Stimulated activated naive B cell treated with anti-CD40 and anti-IgM and Interleukin-4, amounts not matched to agents 10 μg/mL and 1 μg/mL and 100 μg/mL, for 72 hours (primary cell): ENCODE measurements at regions not wholly inside any gene's neighbourhood (a gene's known extent, or its start where the extent isn't known, plus 50 kb on each side); places are given as distances from the start of the nearest gene placed in this dataset.

ENCODE experiments used
- ATAC-seq, 2 donors: fragments of 150-1000 bp; cut with Tn5 transposase; replicated peaks; 2 replicates each; pipeline ENCODE4 v1.10.0; 2021; ENCODE audit warnings: moderate library complexity in 1 of 2
- DNase-seq: peaks from one replicate; pipeline ENCODE4 v3.0.0; 2021
- H3K27ac Mint-ChIP-seq: one replicate; pipeline ENCODE4 v1.8.0; 2022; ENCODE audit warnings: mild to moderate bottlenecking, mixed read lengths
- H3K27me3 Mint-ChIP-seq, 2 donors: one replicate each; pipeline ENCODE4 v1.8.0; 2022; ENCODE audit warnings: mixed read lengths in 2 of 2
- H3K36me3 Mint-ChIP-seq, 2 donors: one replicate each; pipeline ENCODE4 v1.8.0; 2022; ENCODE audit warnings: mixed read lengths in 2 of 2, mild to moderate bottlenecking in 1 of 2
- H3K4me1 Mint-ChIP-seq, 2 donors: one replicate each; pipeline ENCODE4 v1.8.0; 2022; ENCODE audit warnings: mixed read lengths in 2 of 2, mild to moderate bottlenecking in 1 of 2
- H3K4me3 Mint-ChIP-seq, 2 donors: one replicate each; pipeline ENCODE4 v1.8.0; 2022; ENCODE audit warnings: mild to moderate bottlenecking in 2 of 2, mixed read lengths in 2 of 2, moderate library complexity in 1 of 2
- H3K9me3 Mint-ChIP-seq, 2 donors: one replicate each; pipeline ENCODE4 v1.8.0; 2022; ENCODE audit warnings: mixed read lengths in 2 of 2, mild to moderate bottlenecking in 1 of 2

DNA sequence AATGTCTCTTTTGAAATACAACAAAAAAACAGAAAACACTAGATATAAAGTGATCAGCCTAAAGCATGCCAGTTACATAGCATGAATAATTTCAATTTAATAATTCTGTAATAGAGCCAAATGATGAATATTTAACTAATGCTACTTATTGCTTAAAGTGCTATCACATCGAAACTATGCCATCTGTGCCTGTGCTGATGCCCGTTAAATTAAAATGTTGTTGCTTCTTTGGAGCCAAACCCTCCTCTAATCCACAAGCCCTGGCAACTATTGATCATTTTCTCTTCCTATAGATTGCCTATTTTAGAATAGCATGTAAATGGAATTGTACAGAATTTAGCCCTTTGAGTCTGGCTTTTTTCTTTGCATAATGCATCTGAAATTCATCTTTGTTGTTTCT lies 356.2 kb downstream of the CHSY3 start:
- no peak overlapping the region for H3K27ac Mint-ChIP-seq
- H3K4me1 Mint-ChIP-seq = no peaks in the 10 kb centered on the region
- no peaks in the 10 kb centered on the region for H3K36me3 Mint-ChIP-seq
- peaks cover 0 to 1% of the 10 kb centered on the region in 2 donors for H3K9me3 Mint-ChIP-seq
- no peak for DNase-seq
- no peak overlapping the region for H3K4me3 Mint-ChIP-seq
- no peaks in the 10 kb centered on the region for H3K27me3 Mint-ChIP-seq
- ATAC-seq = no peak

DNA sequence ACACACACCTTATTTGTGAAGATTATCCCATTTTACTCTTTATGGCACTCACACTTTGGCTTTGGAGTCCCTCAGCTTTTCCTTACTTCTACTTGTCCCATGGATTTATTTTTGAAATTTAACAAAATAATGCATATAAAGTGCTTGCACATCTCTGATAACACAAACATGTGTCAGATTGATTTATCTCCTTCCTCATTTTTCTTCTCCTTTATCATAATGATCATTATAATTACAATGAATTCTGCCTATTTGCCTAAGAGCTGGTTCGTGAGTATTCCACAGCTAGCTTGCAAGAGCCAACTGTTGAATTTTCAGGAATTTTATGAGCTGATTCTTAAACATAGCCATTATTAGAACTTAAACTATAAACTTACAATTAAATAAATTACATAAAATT lies 347.7 kb downstream of the CHSY3 start:
- Mint-ChIP-seq H3K27ac (no peak overlapping the region), H3K36me3 (no peaks in the 10 kb centered on the region), H3K4me3 (no peak overlapping the region), H3K4me1 (no peaks in the 10 kb centered on the region), H3K9me3 (peaks cover 0 to 5% of the 10 kb centered on the region in 2 donors), H3K27me3 (no peaks in the 10 kb centered on the region)
- ATAC-seq (no peak), DNase-seq (no peak)

DNA sequence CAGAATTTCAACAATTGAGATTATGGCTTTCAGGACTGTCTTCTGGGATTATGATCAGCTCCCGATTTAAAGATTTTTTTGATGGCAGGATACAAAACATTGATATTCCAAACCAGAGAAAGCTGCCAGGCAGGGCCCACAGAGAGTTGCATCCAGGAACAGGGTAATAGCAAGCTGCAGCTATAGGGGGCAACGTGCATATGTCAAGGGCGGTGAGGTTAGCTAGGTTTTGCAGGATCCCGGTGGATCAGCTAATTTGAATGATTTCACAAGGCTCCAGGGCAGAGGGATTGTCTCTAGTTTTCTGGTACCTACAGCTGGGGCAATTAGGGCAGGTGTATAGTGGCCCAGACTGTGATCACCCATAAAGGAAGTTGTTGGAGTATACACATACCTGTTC lies 339.4 kb downstream of the CHSY3 start:
- Mint-ChIP-seq H3K27me3 (no peaks in the 10 kb centered on the region), H3K36me3 (no peaks in the 10 kb centered on the region), H3K9me3 (peaks cover 0 to 5% of the 10 kb centered on the region in 2 donors), H3K4me1 (no peaks in the 10 kb centered on the region), H3K4me3 (no peak overlapping the region), H3K27ac (no peak overlapping the region)
- DNase-seq (no peak), ATAC-seq (no peak)

DNA sequence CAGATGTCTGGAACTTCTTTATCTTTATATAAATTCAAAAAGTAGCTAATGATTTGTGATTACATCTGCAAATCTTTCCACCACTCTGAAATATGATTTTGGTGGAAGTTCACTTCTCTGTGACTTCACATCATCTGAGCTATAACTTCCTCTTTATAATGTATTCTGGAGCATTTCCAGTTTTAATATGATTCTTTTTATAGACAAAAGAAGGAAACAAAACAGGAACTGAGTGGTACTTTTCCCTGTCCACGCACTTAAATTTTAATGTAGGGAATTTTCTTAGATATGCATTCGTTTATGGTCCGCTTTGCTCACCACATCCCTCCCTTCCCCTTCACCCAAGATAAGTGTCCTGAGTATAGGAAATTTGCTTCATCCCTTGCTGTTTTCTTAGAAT lies 333.5 kb downstream of the CHSY3 start:
- H3K36me3 Mint-ChIP-seq = no peaks in the 10 kb centered on the region
- H3K4me1 Mint-ChIP-seq = no peaks in the 10 kb centered on the region
- H3K9me3 Mint-ChIP-seq = peaks cover 0 to 1% of the 10 kb centered on the region in 2 donors
- H3K27ac Mint-ChIP-seq = no peak overlapping the region
- H3K4me3 Mint-ChIP-seq = no peak overlapping the region
- no peak for ATAC-seq
- H3K27me3 Mint-ChIP-seq = no peaks in the 10 kb centered on the region
- DNase-seq = no peak
